IMR-90 (cell line): ENCODE measurements at regions not wholly inside any gene's neighbourhood (a gene's known extent, or its start where the extent isn't known, plus 50 kb on each side); places are given as distances from the start of the nearest gene placed in this dataset.

Source experiments
- ATAC-seq: fragments of 200-7000 bp; cut with Tn5 transposase; 2 replicates; pipeline ENCODE4 v1.9.1; 2020; ENCODE audit warnings: low read depth, mild to moderate bottlenecking, moderate library complexity
- BruUV-seq: library from RNA; stranded (reverse); fragments of 400-500 nt; replicated peaks from 2 replicates; lab custom pipeline; 2021; lab: Mats Ljungman, UMichigan
- CTCF ChIA-PET: fragments of 300-600 bp; formaldehyde crosslinking; extraction: SDS; loops from one replicate; lab custom pipeline; 2021; ENCODE audit warnings: antibody characterized with exemption; lab: Yijun Ruan, JAX
- POLR2A ChIA-PET: fragments of 300-600 bp; sonication (Branson Sonifier 250); formaldehyde crosslinking; loops from one replicate; lab custom pipeline; 2022; ENCODE audit warnings: antibody characterized with exemption; ENCODE audit not compliant: unreplicated experiment; lab: Charles Lee
- DNase-seq: peaks from one replicate; pipeline ENCODE4 v3.0.0; 2013
- H2AFZ ChIP-seq: replicated peaks from 2 replicates; pipeline ENCODE3; 2013; ENCODE audit warnings: low read length, mild to moderate bottlenecking; ENCODE audit not compliant: poor library complexity
- H2AK5ac ChIP-seq: 2 replicates; pipeline ENCODE4 v1.6.1; 2013; ENCODE audit warnings: low read depth, low read length, inconsistent platforms
- H2AK9ac ChIP-seq: replicated peaks from 2 replicates; pipeline ENCODE3; 2013; ENCODE audit warnings: mild to moderate bottlenecking, low read depth, low read length, moderate library complexity; ENCODE audit not compliant: poor library complexity
- H2BK120ac ChIP-seq: 2 replicates; pipeline ENCODE4 v1.6.1; 2013; ENCODE audit warnings: low read depth, low read length, inconsistent platforms
- H2BK15ac ChIP-seq: 3 replicates; pipeline ENCODE4 v1.6.1; 2013; ENCODE audit warnings: low read depth, low read length, inconsistent platforms
- H2BK20ac ChIP-seq: 2 replicates; pipeline ENCODE4 v1.6.1; 2013; ENCODE audit warnings: low read depth, mild to moderate bottlenecking, inconsistent platforms, low read length, moderate library complexity
- H2BK5ac ChIP-seq: 2 replicates; pipeline ENCODE4 v1.6.1; 2013; ENCODE audit warnings: mild to moderate bottlenecking, low read depth, low read length, inconsistent platforms; ENCODE audit not compliant: poor library complexity, severe bottlenecking
- H3K14ac ChIP-seq: replicated peaks from 2 replicates; pipeline ENCODE4 v1.6.1; 2013; ENCODE audit warnings: low read depth, low read length, inconsistent platforms
- H3K18ac ChIP-seq: 2 replicates; pipeline ENCODE4 v1.6.1; 2013; ENCODE audit warnings: low read depth, low read length, control low read depth
- H3K23ac ChIP-seq: 2 replicates; pipeline ENCODE4 v1.6.1; 2013; ENCODE audit warnings: low read depth, low read length, inconsistent platforms
- H3K27ac ChIP-seq: 2 replicates; pipeline ENCODE4 v1.5.1; 2013; ENCODE audit warnings: mild to moderate bottlenecking, control low read depth, low read length; ENCODE audit not compliant: insufficient read depth
- H3K27me3 ChIP-seq: 2 replicates; pipeline ENCODE4 v1.6.1; 2013; ENCODE audit warnings: low read length; ENCODE audit not compliant: control insufficient read depth, insufficient read depth
- H3K36me3 ChIP-seq: 2 replicates; pipeline ENCODE4 v1.6.1; 2013; ENCODE audit warnings: low read length, mixed read lengths; ENCODE audit not compliant: control insufficient read depth, insufficient read depth
- H3K4ac ChIP-seq: 2 replicates; pipeline ENCODE4 v1.6.1; 2013; ENCODE audit warnings: low read depth, low read length, inconsistent platforms
- H3K4me1 ChIP-seq: 2 replicates; pipeline ENCODE4 v1.6.1; 2013; ENCODE audit warnings: low read length, mixed read lengths; ENCODE audit not compliant: control insufficient read depth, insufficient read depth
- H3K4me2 ChIP-seq: 2 replicates; pipeline ENCODE4 v1.6.1; 2013; ENCODE audit warnings: low read depth, mild to moderate bottlenecking, control low read depth, low read length, moderate library complexity
- H3K4me3 ChIP-seq: 2 replicates; pipeline ENCODE4 v1.5.1; 2013; ENCODE audit warnings: low read depth, mild to moderate bottlenecking, control low read depth, low read length, moderate library complexity; ENCODE audit not compliant: insufficient read depth
- H3K56ac ChIP-seq: 2 replicates; pipeline ENCODE4 v1.6.1; 2013; ENCODE audit warnings: low read length, inconsistent platforms; ENCODE audit not compliant: insufficient read depth; ENCODE audit errors: extremely low read depth
- H3K79me1 ChIP-seq, 2 experiments: 2 replicates each; pipeline ENCODE4 v1.6.1; 2013; ENCODE audit warnings: low read length in 2 of 2, inconsistent platforms in 1 of 2, low read depth in 1 of 2
- H3K9ac ChIP-seq: 2 replicates; pipeline ENCODE4 v1.6.1; 2013; ENCODE audit warnings: low read depth, low read length, control low read depth
- H3K9me1 ChIP-seq: 2 replicates; pipeline ENCODE4 v1.6.1; 2013; ENCODE audit warnings: low read length, inconsistent platforms; ENCODE audit not compliant: insufficient read depth
- H3K9me3 ChIP-seq: 2 replicates; pipeline ENCODE4 v1.6.1; 2013; ENCODE audit warnings: low read length; ENCODE audit not compliant: control insufficient read depth, insufficient read depth
- H4K20me1 ChIP-seq: 2 replicates; pipeline ENCODE4 v1.6.1; 2013; ENCODE audit warnings: low read length, inconsistent platforms; ENCODE audit not compliant: insufficient read depth
- H4K5ac ChIP-seq: 2 replicates; pipeline ENCODE4 v1.6.1; 2013; ENCODE audit warnings: mild to moderate bottlenecking, low read depth, low read length, control low read depth
- H4K8ac ChIP-seq, 2 experiments: 2 replicates each; pipeline ENCODE4 v1.6.1; 2013; ENCODE audit warnings: low read depth in 2 of 2, low read length in 2 of 2, control low read depth in 1 of 2, inconsistent platforms in 1 of 2
- H4K91ac ChIP-seq: 2 replicates; pipeline ENCODE4 v1.6.1; 2013; ENCODE audit warnings: low read depth, low read length, inconsistent platforms; ENCODE audit not compliant: insufficient read depth
- WGBS, 2 experiments: methylation state at CpG; one replicate each; pipeline versions ENCODE4 v1.1.5 to v1.1.7; 2013; ENCODE audit warnings: missing lambda C conversion rate in 2 of 2; ENCODE audit not compliant: insufficient read length in 1 of 2; ENCODE audit errors: extremely low coverage in 2 of 2; 5-methylcytosine and 5-hydroxymethylcytosine counted together
- dilution Hi-C: fragments of 300-500 bp; cut with HindIII; formaldehyde crosslinking; loops from one replicate; pipeline ENCODE4 v1.14.3; 2018; ENCODE audit warnings: low sequenced_read_pairs; ENCODE audit not compliant: unreplicated experiment
- in situ Hi-C: fragments of 300-500 bp; cut with MboI; formaldehyde crosslinking; loops from 3 replicates; pipeline ENCODE4 v1.14.3; 2019; ENCODE audit warnings: low sequenced_read_pairs, inconsistent platforms, mixed read lengths
- intact Hi-C: fragments of 100-400 bp; cut with micrococcal nuclease; formaldehyde crosslinking; loops from 2 replicates; pipeline ENCODE4 v1.10.0; 2022
- TF ChIP-seq, protein P1 (sequence below): fragments of 150-350 bp; IDR thresholded peaks from 2 replicates; pipeline ENCODE4 v1.6.1; 2016; ENCODE audit warnings: low read depth, mild to moderate bottlenecking, low read length, moderate library complexity, borderline replicate concordance

DNA sequence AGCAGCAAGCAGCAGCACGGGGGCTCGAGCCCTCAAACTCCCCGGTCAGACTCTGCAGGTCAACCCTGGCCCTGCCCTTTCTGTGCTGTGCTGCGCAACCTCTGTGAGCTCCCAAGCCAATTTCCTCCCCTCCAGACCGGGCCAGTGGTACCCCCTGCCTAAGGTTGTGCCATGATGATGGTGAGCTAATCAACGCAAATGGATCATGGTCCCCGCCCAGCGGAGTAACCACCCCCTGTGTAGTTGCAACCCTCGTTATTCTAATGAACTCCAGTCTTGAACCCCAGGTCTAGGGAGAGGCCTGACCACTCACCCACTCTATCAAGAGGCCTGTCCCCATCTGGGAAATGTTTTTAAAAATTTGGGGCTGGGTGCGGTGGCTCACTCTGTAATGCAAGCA lies 201.8 kb upstream of the FOXF1 start:
- no peak for DNase-seq
- Histone ChIP-seq H3K9me3 (no peaks in the 10 kb centered on the region), H3K14ac (peak overlapping the region; percentile 99), H3K9ac (no peak overlapping the region), H3K27me3 (no peaks in the 10 kb centered on the region), H3K23ac (peak overlapping the region; percentile 74), H2BK120ac (peak overlapping the region; percentile 99), H3K18ac (peak overlapping the region; percentile 92), H3K4me1 (peaks cover 27% of the 10 kb centered on the region), H3K56ac (no peak overlapping the region), H2BK15ac (peak overlapping the region; percentile 84; the same call in 2 of the 3 replicates), H3K4me2 (no peak overlapping the region), H3K27ac (0 out of 2 replicates have a peak overlapping the region, but pooled peaks have one; percentile 11), H4K5ac (peak overlapping the region; percentile 97; the same call in 1 of the 2 replicates), H2AFZ (no peak overlapping the region), H3K79me1 (peaks cover 0 to 26% of the 10 kb centered on the region in 2 experiments; a peak in 2 of 4 replicates), H3K4ac (peak overlapping the region; percentile 96), H4K91ac (peak overlapping the region; percentile 99), H3K9me1 (peaks cover 17% of the 10 kb centered on the region), H3K36me3 (no peaks in the 10 kb centered on the region), H2AK9ac (no peak overlapping the region), H2AK5ac (peak overlapping the region; percentile 99), H4K8ac (peak overlapping the region; percentile 30 to 93; a peak in 3 of 4 replicates), H2BK5ac (peak overlapping the region; percentile 100), H3K4me3 (no peak overlapping the region), H2BK20ac (peak overlapping the region; percentile 100), H4K20me1 (no peaks in the 10 kb centered on the region)
- intact Hi-C loops (no loop called here), in situ Hi-C loops (loop anchor here (25.0 kb wide), 1 partner anchor 496 kb away; no protein-coding TSS in a partner anchor), dilution Hi-C loops (no loop called here)
- TF ChIP-seq, protein P1, sequence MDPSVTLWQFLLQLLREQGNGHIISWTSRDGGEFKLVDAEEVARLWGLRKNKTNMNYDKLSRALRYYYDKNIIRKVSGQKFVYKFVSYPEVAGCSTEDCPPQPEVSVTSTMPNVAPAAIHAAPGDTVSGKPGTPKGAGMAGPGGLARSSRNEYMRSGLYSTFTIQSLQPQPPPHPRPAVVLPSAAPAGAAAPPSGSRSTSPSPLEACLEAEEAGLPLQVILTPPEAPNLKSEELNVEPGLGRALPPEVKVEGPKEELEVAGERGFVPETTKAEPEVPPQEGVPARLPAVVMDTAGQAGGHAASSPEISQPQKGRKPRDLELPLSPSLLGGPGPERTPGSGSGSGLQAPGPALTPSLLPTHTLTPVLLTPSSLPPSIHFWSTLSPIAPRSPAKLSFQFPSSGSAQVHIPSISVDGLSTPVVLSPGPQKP, result no peak
- 100% methylated on average over 1 of the region's 10 CpGs; no CpG with 5 or more reads in 1 of the 2 experiments for WGBS, 2 experiments
- ChIA-PET CTCF (no interaction called here), POLR2A (no interaction called here)
- ATAC-seq, result no peak
- no TSS peak for BruUV-seq
